Prostate gland (tissue), 2 donors: ENCODE measurements at regions not wholly inside any gene's neighbourhood (a gene's known extent, or its start where the extent isn't known, plus 50 kb on each side); places are given as distances from the start of the nearest gene placed in this dataset.

Experiments used
- CTCF ChIP-seq, 4 experiments: fragments of 200-600 bp in 2 of 4; fragments of 450-650 bp in 2 of 4; sonication (generic) in 2 of 4; IDR thresholded peaks; 1 replicate in 3 of 4; 2 replicates in 1 of 4; pipeline ENCODE4 v1.5.1; 2016 to 2019; ENCODE audit warnings: antibody characterized with exemption in 4 of 4, mild to moderate bottlenecking in 2 of 4, moderate library complexity in 2 of 4
- POLR2A ChIP-seq: fragments of 450-650 bp; IDR thresholded peaks from one replicate; pipeline ENCODE4 v1.6.1; 2016; ENCODE audit warnings: antibody characterized with exemption, mild to moderate bottlenecking
- POLR2AphosphoS5 ChIP-seq: sonication (generic); formaldehyde crosslinking; IDR thresholded peaks from one replicate; pipeline ENCODE4 v1.6.1; 2017; ENCODE audit warnings: antibody characterized with exemption

DNA sequence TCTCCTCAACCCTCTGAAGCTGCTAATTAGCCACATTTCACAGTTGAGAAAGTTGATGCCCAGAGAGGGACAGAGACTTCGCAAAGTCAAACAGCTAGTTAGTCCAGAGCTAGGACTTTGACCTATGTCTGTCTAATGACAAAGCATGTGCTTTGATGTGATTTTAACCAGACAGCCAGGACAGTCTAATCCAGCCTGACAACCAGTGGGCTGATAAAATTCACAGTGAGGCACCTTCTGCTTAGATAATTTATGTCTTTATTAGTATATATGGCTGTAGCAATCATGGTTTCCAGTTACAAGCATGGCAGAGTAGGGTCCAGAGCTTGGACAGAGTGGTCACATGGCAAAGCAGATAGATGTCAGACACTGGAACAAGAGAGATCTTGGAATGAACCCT lies 133.6 kb upstream of the C1QTNF7 start:
- no peak for TF ChIP-seq POLR2A
- no peak for TF ChIP-seq CTCF (IDR thresholded peaks at IDR 0.05)
- no peak for TF ChIP-seq POLR2AphosphoS5
